Epithelial cell of prostate (primary cell): ENCODE measurements at regions not wholly inside any gene's neighbourhood (a gene's known extent, or its start where the extent isn't known, plus 50 kb on each side); places are given as distances from the start of the nearest gene placed in this dataset.
A peak's percentile ranks its signal among the peaks of the same experiment; 100 is the strongest.
"Not testable (repeated sequence)": the region's sequence is repeated elsewhere in the genome, so short reads cannot be mapped to it uniquely, and the experiment has no call there.

ENCODE experiments used
- DNase-seq: peaks from one replicate; pipeline ENCODE4 v3.0.0-alpha.2; 2011; ENCODE audit warnings: low read depth, low spot score
- H3K27ac ChIP-seq: fragments of 450-650 bp; 2 replicates; pipeline ENCODE4 v1.5.1; 2017; ENCODE audit warnings: mild to moderate bottlenecking

GRCh38 chr10:44723619-44724325, 187.4 kb upstream of the TMEM72 start:
- H3K27ac ChIP-seq: peak overlapping the region; percentile 19
- peak; percentile 61 for DNase-seq

- H3K27ac ChIP-seq: peak overlapping the region; percentile 19
- DNase-seq: no peak
Measured at GRCh38 chr10:44724415-44725174, 186.5 kb upstream of the TMEM72 start.

DNA sequence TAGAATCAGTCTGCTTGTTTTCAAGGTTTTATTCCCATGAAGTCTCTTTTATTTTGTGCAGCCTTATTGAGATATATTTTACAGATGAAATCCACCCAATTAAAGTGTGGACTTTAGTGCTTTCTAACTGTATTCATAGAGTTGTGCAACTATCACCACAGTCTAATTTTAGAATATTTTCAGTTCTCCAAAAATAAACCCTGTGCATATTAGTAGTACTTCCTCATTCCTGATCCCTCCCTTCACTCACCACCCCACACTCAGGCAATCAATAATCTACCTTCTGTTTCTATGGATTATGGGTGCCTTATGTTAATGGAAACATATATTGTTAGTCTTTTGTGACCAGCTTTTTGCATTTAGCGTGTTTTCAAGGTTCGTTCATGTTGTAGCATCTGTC, 185.7 kb upstream of the TMEM72 start:
- no peak for DNase-seq
- peak overlapping the region; percentile 19 for H3K27ac ChIP-seq

DNA sequence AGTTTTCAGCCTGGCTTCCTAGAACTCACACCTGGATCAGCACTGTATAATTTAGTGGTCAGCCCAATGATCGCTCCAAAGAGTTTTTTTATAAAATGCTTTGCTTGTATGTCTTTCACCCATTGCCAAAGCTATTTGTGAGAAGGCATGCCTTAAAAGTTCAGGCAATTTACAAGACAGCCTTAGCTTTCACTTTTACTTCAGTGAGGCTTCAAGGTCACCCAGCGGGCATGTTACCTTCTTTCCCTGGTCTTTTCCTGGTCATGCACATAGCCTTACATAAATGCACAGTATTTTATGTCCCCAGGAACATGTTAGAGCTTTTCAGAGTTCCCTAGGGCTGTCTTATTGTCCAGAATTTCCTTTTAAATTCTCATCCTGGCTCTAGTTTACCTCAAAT, 179.9 kb upstream of the TMEM72 start:
- no peak for DNase-seq

DNA sequence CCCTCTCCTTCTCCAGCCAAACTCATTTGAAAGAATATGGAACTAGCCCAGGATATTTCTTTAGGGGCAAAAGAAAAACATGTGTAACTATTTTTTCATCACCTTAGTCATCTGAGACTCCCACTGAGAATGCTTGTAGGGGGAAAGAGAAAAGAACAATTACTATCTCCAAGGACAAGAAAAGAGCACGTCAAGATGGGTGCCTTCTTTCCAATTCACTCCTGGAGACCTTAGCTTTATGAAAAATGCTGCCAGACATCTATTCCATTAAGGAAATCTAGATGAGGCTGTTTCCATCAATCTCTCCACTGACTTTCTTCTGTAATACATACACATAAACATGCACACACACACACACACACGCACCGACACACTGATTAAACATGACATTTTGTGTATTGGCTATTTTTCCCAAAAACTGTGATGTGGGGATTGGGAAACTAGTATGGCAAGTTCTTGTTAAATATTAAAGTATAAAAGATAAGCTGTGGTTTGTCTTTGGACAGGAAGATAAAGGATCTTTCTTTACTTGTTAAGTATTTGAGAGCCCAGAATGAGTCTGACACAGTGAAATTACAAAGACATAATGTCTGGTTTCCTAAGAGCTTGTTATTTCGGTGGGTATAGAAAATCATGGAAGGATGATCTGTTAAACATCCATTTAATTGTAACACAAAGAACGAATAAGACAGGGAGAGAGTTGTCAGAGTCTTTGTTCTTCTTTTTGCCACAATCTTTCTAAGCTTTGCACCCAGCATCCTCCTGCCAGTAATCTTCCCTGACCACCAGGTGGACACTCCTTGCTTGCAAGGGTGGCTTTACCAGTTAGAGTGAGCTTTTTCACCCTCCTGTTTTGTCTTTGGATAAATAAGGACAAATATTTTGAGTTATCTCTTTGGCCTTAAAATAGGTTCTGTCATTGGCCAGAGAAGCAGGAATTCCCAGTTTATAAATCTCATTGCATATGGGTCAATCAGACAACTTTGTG, 177.3 kb upstream of the TMEM72 start:
- no peak overlapping the region for H3K27ac ChIP-seq
- no peak for DNase-seq

More for the DNA sequence above, 179.9 kb upstream of the TMEM72 start:
- no peak overlapping the region for H3K27ac ChIP-seq

DNA sequence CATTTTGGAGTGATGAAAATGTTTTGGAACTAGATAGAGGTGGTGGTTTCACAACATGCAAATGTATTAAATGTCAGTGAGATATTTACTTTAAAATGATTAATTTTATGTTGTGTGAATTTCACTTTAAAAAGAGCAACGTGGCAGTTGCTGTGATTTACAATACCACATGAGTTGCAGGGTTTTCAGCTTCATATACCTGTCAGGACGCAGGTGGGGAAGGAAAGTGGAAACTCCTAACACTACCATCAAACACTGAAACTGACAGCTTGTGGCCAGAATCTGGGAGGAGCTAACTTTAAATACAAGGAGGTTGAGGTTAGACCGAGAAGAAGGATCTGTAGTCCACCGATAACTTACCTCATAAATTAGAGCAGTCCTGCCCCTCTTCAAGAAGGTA, 168.9 kb upstream of the TMEM72 start:
- DNase-seq: no peak
- H3K27ac ChIP-seq: no peak overlapping the region

DNA sequence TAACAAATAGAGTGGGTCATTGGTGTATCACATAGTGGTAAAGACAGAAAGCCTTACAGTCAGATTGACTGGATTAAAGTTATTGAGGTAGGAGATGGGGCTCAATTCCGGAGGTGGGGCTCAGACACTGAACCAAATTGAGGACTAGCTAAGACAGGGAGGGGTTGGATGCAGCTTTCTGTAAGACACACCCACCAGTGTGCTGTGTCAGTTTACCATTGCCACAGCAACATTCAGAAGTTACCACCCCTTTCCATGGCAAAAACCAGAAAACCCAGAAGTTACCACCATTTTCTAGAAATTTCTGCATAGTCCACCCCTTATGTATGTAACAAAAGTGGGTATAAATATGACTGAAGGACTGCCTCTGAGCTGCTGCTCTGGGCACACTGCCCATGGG, 167.6 kb upstream of the TMEM72 start:
- no peak overlapping the region for H3K27ac ChIP-seq
- no peak for DNase-seq

DNA sequence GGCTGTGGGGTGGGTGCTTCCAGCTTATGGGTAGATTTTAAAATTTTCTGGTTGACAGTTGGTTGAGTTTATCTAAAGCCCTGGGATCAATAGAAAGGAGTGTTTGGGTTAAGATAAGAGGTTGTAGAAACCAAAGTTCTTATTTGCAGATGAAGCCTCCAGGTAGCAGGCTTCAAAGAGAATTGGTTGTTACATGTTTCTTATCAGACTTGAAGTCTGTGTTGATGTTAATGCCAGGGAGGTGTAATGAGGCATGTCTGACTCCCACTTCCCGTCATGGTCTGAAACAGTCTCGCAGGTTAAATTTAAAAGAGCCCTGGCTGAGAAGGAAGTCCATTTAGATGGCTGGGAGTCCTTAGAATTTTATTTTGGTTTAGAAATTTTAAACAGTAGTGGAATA, 165.2 kb upstream of the TMEM72 start:
- DNase-seq: no peak
- H3K27ac ChIP-seq: no peak overlapping the region

DNA sequence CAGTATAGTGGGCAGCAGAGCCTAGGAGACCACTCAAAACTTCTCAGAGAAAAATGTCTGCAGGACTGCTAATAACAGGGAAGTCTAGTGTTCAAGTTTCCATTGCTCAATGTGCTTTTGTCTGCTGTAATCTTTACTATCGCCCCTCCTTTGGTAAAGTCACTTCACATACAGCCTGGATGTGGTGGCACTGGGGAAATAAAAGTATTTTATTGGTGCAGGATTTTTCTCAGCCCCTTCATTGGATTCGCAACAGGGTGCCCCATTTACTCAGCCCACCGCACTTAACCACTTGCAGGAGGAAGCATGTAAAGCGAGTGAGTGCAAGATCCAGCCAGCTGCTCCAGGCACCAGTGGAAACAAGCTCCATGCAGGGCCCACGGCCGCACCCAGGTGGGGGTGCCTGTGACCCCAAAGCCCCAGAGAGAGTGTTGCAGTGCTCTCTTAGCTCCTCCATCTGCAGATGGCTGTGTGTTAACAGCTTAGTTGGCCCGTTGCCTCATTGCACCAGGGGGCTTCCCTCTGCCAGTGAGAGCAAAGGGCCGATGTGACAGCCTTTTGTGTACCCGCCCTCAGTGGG, 163.5 kb upstream of the TMEM72 start:
- no peak overlapping the region for H3K27ac ChIP-seq
- no peak for DNase-seq

- H3K27ac ChIP-seq: no peak overlapping the region
- DNase-seq: no peak
Measured at GRCh38 chr10:44749151-44749550, 162.0 kb upstream of the TMEM72 start.

DNA sequence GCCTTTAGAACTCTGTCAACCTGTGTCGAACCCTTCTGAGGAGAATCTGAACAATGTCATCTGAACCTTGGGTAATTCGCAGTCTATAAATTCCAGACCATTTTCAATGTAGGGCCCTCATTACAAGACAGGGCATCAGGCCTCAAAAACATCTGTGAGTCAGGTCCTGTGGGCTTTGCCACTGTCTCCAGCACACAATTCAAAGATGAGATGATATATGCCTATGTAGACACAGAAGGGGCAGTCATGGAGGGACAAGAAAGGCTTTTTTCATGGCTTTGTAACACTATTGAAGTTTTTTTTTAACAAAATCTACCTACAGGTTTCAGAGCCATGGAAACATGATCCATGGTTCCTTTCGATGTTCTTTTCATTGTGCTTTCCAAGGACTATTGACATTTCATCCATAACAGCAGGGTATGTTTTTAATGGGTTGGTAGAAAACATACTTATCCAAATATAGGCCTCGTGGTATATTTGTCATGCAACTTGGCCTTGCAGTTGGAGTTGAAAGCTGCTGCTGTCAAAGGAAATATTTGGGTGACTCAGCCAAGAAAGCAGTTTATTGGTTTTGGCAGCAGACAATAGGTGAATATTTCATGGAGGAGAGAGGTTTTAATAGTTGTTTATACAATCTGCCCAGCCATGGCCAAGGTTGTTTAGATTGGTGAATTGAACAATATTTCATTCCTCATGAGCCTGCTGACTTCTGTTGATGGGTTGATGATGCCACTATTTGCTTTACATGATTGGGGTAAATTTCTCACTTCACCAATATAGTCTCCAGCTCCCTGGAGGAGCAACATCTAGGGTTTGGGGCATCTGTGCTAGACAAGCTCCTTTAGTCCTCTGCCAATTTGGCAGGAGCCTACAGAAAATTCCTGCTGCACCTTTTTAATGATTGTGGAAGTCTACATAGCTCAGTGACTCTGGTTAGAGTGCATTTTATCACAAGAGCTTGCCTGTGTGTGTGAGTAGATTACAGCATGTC, 158.4 kb upstream of the TMEM72 start:
- peak; percentile 78 for DNase-seq
- H3K27ac ChIP-seq: no peak overlapping the region

- not testable (repeated sequence) for H3K27ac ChIP-seq, DNase-seq
Measured at GRCh38 chr10:44754355-44754754, 156.8 kb upstream of the TMEM72 start.

- DNase-seq: no peak
Measured at GRCh38 chr10:44755481-44755880, 155.7 kb upstream of the TMEM72 start.

DNA sequence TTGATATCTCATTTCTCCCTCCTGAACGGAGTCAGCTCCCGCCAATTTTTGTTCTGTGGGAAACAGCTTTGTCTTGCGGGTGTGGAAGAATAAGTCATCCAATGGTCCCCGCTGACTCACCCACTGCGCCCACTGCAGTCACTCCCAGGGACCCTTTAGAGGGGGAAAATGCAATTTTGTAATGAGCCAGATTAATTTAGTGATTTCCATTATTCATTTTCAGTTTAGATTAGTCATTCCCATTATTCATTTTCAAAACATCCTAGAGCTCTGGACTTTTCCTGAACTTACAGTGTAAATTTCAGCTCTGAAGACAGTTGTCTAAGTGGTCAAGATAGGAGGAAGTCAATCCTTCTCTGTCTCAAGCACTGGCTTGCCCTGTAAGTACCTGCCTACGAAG, 154.9 kb upstream of the TMEM72 start:
- H3K27ac ChIP-seq: no peak overlapping the region
- peak; percentile 54 for DNase-seq

More at GRCh38 chr10:44755481-44755880, 155.7 kb upstream of the TMEM72 start:
- no peak overlapping the region for H3K27ac ChIP-seq

- DNase-seq: no peak
- no peak overlapping the region for H3K27ac ChIP-seq
Measured at GRCh38 chr10:44757551-44758205, 153.5 kb upstream of the TMEM72 start.

DNA sequence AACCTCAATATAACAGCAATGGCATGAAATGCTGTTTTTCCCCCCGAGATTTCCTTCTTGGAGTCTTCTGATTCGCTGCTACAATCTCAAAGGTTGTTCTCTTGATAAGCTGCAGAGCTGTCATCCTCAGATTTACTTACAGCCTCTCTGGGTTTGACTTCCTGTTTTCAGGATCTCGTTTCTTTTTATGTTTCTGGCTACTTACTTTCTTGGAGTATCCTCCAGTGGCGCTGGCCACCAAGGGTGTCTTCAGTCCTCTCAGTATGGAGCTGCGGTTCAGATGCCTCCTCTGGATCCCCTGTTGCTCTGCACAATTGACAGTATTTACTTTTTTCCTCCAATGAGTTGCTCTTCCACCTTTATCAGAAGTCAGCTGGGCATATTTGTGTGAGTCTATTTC, 152.0 kb upstream of the TMEM72 start:
- DNase-seq: no peak
- H3K27ac ChIP-seq: no peak overlapping the region

GRCh38 chr10:44760513-44760912, 150.6 kb upstream of the TMEM72 start:
- DNase-seq: no peak
- no peak overlapping the region for H3K27ac ChIP-seq

- H3K27ac ChIP-seq: no peak overlapping the region
- DNase-seq: no peak
Measured at GRCh38 chr10:44761076-44761475, 150.1 kb upstream of the TMEM72 start.

DNA sequence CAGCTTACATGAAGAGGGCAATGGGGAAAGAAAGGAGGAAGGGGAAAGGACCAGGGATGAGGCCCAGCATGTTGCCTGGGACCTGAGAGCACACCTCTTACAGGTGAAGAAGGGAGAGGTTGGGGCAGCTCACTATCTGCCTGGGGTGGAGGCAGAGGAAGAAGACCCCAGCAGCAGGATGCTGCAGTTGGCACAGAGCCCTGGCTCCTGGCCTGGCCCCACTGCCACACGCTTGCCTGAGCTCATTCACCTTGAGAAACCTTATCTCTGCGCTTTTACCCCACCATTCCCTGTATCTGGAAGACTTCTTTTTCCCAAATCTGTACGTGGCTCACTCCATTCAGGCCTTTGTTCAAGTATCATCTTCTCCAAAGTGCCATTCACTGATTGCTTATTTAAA, 147.8 kb upstream of the TMEM72 start:
- H3K27ac ChIP-seq: no peak overlapping the region
- DNase-seq: no peak
